ENCODE measurements at regions not wholly inside any gene's neighbourhood (a gene's known extent, or its start where the extent isn't known, plus 50 kb on each side); places are given as distances from the start of the nearest gene placed in this dataset.

GRCh38 chr6:96460052-96460700, 61.4 kb upstream of the UFL1 start:
- ChIA-PET POLR2A (no interaction called here), CTCF (interaction anchor here (0.5 to 1.4 kb wide), 3 partner anchors 10 to 1949 kb away, joined by 3 read pairs; no protein-coding TSS in a partner anchor)
- no peak overlapping the region for H3K4me3 ChIP-seq (ENCODE audit: low read depth, low read length)
- no peaks in the 10 kb centered on the region for H3K36me3 ChIP-seq (ENCODE audit: control insufficient read depth in 2 of 2, insufficient read depth in 1 of 2, low read length in 2 of 2)
- TF ChIP-seq ZNF404 (tag by site-specific recombination; IDR thresholded peaks at IDR 0.05) = no peak
- H3K27ac ChIP-seq (ENCODE audit: extremely low read depth, low read depth, low read length) = no peak overlapping the region
- no peaks in the 10 kb centered on the region for H3K9me3 ChIP-seq (ENCODE audit: control insufficient read depth, insufficient read depth, low read depth, low read length)
- no peaks in the 10 kb centered on the region for H3K4me1 ChIP-seq (ENCODE audit: control insufficient read depth, insufficient read depth, low read length)

GRCh38 chr6:96465321-96465903, 56.2 kb upstream of the UFL1 start:
- POLR2A ChIA-PET = no interaction called here
- Histone ChIP-seq H3K36me3 (ENCODE audit: control insufficient read depth in 2 of 2, insufficient read depth in 1 of 2, low read length in 2 of 2) (no peaks in the 10 kb centered on the region), H3K27ac (ENCODE audit: extremely low read depth, low read depth, low read length) (no peak overlapping the region), H3K4me1 (ENCODE audit: control insufficient read depth, insufficient read depth, low read length) (no peaks in the 10 kb centered on the region), H3K9me3 (ENCODE audit: control insufficient read depth, insufficient read depth, low read depth, low read length) (no peaks in the 10 kb centered on the region), H3K4me3 (ENCODE audit: low read depth, low read length) (no peak overlapping the region)
- TF ChIP-seq ZBTB1 (tag by site-specific recombination; IDR thresholded peaks at IDR 0.05) (no peak), ZNF394 (tag by site-specific recombination; IDR thresholded peaks at IDR 0.05; ENCODE audit: borderline replicate concordance) (no peak), OSR2 (tag by site-specific recombination; IDR thresholded peaks at IDR 0.05) (no peak), ZNF335 (tag by site-specific recombination; conservative IDR thresholded peaks at IDR 0.05) (no peak), MYNN (tag by site-specific recombination; IDR thresholded peaks at IDR 0.05; ENCODE audit: borderline replicate concordance) (no peak), ZNF626 (tag by site-specific recombination; IDR thresholded peaks at IDR 0.05) (no peak)
- TF ChIP-seq, protein P1, sequence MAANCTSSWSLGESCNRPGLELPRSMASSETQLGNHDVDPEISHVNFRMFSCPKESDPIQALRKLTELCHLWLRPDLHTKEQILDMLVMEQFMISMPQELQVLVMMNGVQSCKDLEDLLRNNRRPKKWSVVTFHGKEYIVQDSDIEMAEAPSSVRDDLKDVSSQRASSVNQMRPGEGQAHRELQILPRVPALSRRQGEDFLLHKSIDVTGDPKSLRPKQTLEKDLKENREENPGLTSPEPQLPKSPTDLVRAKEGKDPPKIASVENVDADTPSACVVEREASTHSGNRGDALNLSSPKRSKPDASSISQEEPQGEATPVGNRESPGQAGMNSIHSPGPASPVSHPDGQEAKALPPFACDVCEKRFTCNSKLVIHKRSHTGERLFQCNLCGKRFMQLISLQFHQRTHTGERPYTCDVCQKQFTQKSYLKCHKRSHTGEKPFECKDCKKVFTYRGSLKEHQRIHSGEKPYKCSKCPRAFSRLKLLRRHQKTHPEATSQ (tag by site-specific recombination; IDR thresholded peaks at IDR 0.05) = no peak
- CTCF ChIA-PET = interaction anchor here (0.6 to 0.7 kb wide), 2 partner anchors 44 to 62 kb away, joined by 3 read pairs; no protein-coding TSS in a partner anchor

DNA sequence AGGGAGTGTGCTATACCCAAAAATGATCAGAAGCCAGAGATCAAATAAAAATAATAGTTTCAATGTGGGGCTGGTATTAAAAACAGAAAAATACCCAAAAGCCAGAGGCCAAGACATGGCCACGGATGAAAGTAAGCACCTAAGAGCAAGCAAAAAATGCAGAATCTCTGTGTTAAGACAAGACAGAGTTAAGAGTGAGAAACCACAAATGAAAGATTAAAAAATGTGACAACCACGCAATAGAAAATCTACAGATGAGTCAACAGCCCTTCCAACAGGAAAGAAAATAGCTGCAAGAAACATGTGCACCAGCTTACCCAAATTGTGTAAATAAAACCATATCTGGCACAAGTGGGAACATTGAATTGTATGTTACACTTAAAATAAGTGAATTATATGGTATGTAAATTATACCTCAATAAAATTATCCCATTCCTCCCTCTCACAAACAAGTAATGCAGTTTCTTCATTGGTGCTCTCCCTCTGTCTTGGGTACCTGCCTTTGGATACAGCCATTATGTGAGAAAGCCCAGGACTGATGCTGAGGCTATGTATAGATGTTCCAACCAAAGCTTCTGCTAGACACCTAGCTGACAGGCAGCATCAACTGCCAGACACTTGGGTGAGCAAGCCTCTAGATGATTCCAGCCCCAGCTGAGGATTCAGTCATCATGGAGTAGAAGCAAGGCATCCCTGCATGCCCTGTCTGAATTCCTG, 55.3 kb upstream of the UFL1 start:
- Histone ChIP-seq H3K4me1 (ENCODE audit: control insufficient read depth, insufficient read depth, low read length) (no peaks in the 10 kb centered on the region), H3K4me3 (ENCODE audit: low read depth, low read length) (no peak overlapping the region), H3K9me3 (ENCODE audit: control insufficient read depth, insufficient read depth, low read depth, low read length) (no peaks in the 10 kb centered on the region), H3K27ac (ENCODE audit: extremely low read depth, low read depth, low read length) (no peak overlapping the region), H3K36me3 (ENCODE audit: control insufficient read depth in 2 of 2, insufficient read depth in 1 of 2, low read length in 2 of 2) (no peaks in the 10 kb centered on the region)
- POLR2A ChIA-PET = no interaction called here
- CTCF ChIA-PET = interaction anchor here (0.6 kb wide), 2 partner anchors 102 to 641 kb away, joined by 3 to 5 read pairs; no protein-coding TSS in a partner anchor
- TF ChIP-seq SETDB1 (IDR thresholded peaks at IDR 0.05; ENCODE audit: insufficient read length, low read length) (no peak), ZNF777 (tag by site-specific recombination; IDR thresholded peaks at IDR 0.05; ENCODE audit: borderline replicate concordance) (no peak), OVOL3 (tag by site-specific recombination; IDR thresholded peaks at IDR 0.05) (no peak), ZNF146 (tag by site-specific recombination; IDR thresholded peaks at IDR 0.05) (no peak), REPIN1 (tag by site-specific recombination; IDR thresholded peaks at IDR 0.05; ENCODE audit: low read depth) (no peak), ZFHX2 (tag by site-specific recombination; conservative IDR thresholded peaks at IDR 0.05) (no peak), ATF2 (tag by site-specific recombination; IDR thresholded peaks at IDR 0.05; ENCODE audit: low read depth) (no peak), ZNF510 (tag by site-specific recombination; IDR thresholded peaks at IDR 0.05; ENCODE audit: insufficient replicate concordance) (no peak), ZNF248 (tag by site-specific recombination; IDR thresholded peaks at IDR 0.05) (no peak)
- TF ChIP-seq, protein P2, sequence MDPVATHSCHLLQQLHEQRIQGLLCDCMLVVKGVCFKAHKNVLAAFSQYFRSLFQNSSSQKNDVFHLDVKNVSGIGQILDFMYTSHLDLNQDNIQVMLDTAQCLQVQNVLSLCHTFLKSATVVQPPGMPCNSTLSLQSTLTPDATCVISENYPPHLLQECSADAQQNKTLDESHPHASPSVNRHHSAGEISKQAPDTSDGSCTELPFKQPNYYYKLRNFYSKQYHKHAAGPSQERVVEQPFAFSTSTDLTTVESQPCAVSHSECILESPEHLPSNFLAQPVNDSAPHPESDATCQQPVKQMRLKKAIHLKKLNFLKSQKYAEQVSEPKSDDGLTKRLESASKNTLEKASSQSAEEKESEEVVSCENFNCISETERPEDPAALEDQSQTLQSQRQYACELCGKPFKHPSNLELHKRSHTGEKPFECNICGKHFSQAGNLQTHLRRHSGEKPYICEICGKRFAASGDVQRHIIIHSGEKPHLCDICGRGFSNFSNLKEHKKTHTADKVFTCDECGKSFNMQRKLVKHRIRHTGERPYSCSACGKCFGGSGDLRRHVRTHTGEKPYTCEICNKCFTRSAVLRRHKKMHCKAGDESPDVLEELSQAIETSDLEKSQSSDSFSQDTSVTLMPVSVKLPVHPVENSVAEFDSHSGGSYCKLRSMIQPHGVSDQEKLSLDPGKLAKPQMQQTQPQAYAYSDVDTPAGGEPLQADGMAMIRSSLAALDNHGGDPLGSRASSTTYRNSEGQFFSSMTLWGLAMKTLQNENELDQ (tag by site-specific recombination; IDR thresholded peaks at IDR 0.05; ENCODE audit: low read depth) = no peak

Measured in HEK293 (cell line).